ENCODE measurements at regions not wholly inside any gene's neighbourhood (a gene's known extent, or its start where the extent isn't known, plus 50 kb on each side); places are given as distances from the start of the nearest gene placed in this dataset.

- no peak overlapping the region for H4K5ac ChIP-seq (ENCODE audit: insufficient read length, low read depth, low read length)
- H2BK15ac ChIP-seq (ENCODE audit: low read depth, low read length): no peak overlapping the region
- H3K4me1 Mint-ChIP-seq: no peaks in the 10 kb centered on the region
- no peaks in the 10 kb centered on the region for H3K79me2 ChIP-seq (ENCODE audit: insufficient read depth, low read length)
- no peak overlapping the region for H2BK12ac ChIP-seq (ENCODE audit: insufficient read length, low read depth, low read length)
- no peak overlapping the region for H3K9ac ChIP-seq (ENCODE audit: extremely low read depth, insufficient read length, low read length)
- no peaks in the 10 kb centered on the region for H3K9me3 Mint-ChIP-seq
- no peak overlapping the region for H2BK120ac ChIP-seq (ENCODE audit: low read depth, low read length, poor library complexity, severe bottlenecking)
- no peaks in the 10 kb centered on the region for H3K27me3 Mint-ChIP-seq (ENCODE audit: low read depth)
- no peak for TF ChIP-seq CTCF (conservative IDR thresholded peaks at IDR 0.05)
- no peak overlapping the region for H3T11ph ChIP-seq (ENCODE audit: low read length)
- WGBS (ENCODE audit: extremely low coverage, insufficient read length, low lambda C conversion rate): no CpG with 5 or more reads among the region's 2 CpGs
- no peak overlapping the region for H2AK5ac ChIP-seq (ENCODE audit: insufficient read length, low read length)
- H3K56ac ChIP-seq (ENCODE audit: insufficient read length, low read depth, low read length): no peak overlapping the region
- no peaks in the 10 kb centered on the region for H4K20me1 ChIP-seq (ENCODE audit: control insufficient read depth, insufficient read depth, insufficient read length)
- no peak overlapping the region for H3K4me3 Mint-ChIP-seq
- no peaks in the 10 kb centered on the region for H3K4me1 ChIP-seq (ENCODE audit: insufficient read depth, low read length)
- H3K23ac ChIP-seq (ENCODE audit: insufficient read length, low read depth, low read length): no peak overlapping the region
- no peaks in the 10 kb centered on the region for H3K23me2 ChIP-seq (ENCODE audit: insufficient read length, low read depth, low read length, poor library complexity, severe bottlenecking)
- no peak overlapping the region for H3K18ac ChIP-seq (ENCODE audit: insufficient read length, low read depth, low read length)
- no peaks in the 10 kb centered on the region for H3K36me3 Mint-ChIP-seq (ENCODE audit: insufficient read depth in 1 of 3, low read depth in 3 of 3)
- no peaks in the 10 kb centered on the region for H3K79me1 ChIP-seq (ENCODE audit: insufficient read depth, low read depth, low read length, poor library complexity, severe bottlenecking)
- H3K4me2 ChIP-seq (ENCODE audit: insufficient read depth, insufficient read length, low read length): no peak overlapping the region
- no peaks in the 10 kb centered on the region for H3K9me3 ChIP-seq (ENCODE audit: control insufficient read depth, low read depth, low read length)
- no peak overlapping the region for H2AFZ ChIP-seq (ENCODE audit: low read length)
- no peak overlapping the region for H2BK5ac ChIP-seq (ENCODE audit: insufficient read length, low read length)
- no peak overlapping the region for H3K4ac ChIP-seq (ENCODE audit: low read depth, low read length)
- H3K27ac Mint-ChIP-seq: no peak overlapping the region
- no peak overlapping the region for H4K8ac ChIP-seq (replicated peaks; ENCODE audit: insufficient read length, low read depth, low read length)
- H3K27me3 ChIP-seq (ENCODE audit: insufficient read depth, low read length): no peaks in the 10 kb centered on the region
- H3K14ac ChIP-seq (ENCODE audit: insufficient read depth, low read length): no peak overlapping the region
- no peak overlapping the region for H3K27ac ChIP-seq (ENCODE audit: insufficient read length, low read depth, low read length)
- H2BK20ac ChIP-seq (ENCODE audit: low read depth, low read length, poor library complexity, severe bottlenecking): no peak overlapping the region
- no peak for DNase-seq
- H4K91ac ChIP-seq (ENCODE audit: insufficient read length, low read depth, low read length): no peak overlapping the region
Observed at GRCh38 chr15:37203050-37203449, 102.7 kb upstream of the MEIS2 start.
